ENCODE measurements at regions not wholly inside any gene's neighbourhood (a gene's known extent, or its start where the extent isn't known, plus 50 kb on each side); places are given as distances from the start of the nearest gene placed in this dataset.

DNA sequence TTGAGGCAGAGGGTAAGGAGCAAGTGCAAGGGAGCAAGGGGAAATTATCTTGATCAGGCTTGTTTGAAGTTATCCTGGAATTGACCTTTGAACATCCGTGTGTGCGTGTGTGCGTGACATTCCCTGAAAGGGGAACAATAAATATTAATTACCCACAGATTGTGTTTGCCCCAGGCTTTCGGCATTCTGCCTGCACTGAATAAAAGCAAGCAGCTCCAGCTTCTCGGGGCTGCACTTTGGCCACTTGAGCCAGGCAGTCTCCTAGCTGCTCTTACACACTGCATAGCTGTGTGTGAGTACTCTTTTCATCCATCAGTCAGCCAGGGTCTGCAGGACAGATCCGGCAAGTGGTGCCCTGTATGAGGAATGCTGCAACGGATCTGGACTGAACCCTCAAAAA lies 107.7 kb upstream of the BTN3A2 start:
- Histone ChIP-seq H2AFZ (ENCODE audit: low read depth, low read length) (no peak overlapping the region), H3K4me3 (ENCODE audit: low read length) (no peak overlapping the region), H3F3A (ENCODE audit: insufficient read depth, low read length, poor library complexity, severe bottlenecking) (no peaks in the 10 kb centered on the region), H3K9me3 (ENCODE audit: low read length) (no peaks in the 10 kb centered on the region), H3K9ac (ENCODE audit: low read length) (no peak overlapping the region), H3K4me2 (ENCODE audit: low read length) (no peak overlapping the region), H4K20me1 (ENCODE audit: insufficient read depth) (no peaks in the 10 kb centered on the region), H3K27ac (ENCODE audit: low read length) (no peak overlapping the region), H3K9me2 (ENCODE audit: insufficient read depth, low read length) (no peaks in the 10 kb centered on the region), H3K27me3 (ENCODE audit: insufficient read depth, low read depth, low read length) (no peaks in the 10 kb centered on the region), H3K79me2 (replicated peaks; ENCODE audit: insufficient read depth, low read length) (peaks cover 13% of the 10 kb centered on the region), H3K36me3 (ENCODE audit: insufficient read depth, low read length) (no peaks in the 10 kb centered on the region)
- TF ChIP-seq RAD21 (conservative IDR thresholded peaks at IDR 0.05) (no peak), POLR2AphosphoS5 (IDR thresholded peaks at IDR 0.05) (no peak)

DNA sequence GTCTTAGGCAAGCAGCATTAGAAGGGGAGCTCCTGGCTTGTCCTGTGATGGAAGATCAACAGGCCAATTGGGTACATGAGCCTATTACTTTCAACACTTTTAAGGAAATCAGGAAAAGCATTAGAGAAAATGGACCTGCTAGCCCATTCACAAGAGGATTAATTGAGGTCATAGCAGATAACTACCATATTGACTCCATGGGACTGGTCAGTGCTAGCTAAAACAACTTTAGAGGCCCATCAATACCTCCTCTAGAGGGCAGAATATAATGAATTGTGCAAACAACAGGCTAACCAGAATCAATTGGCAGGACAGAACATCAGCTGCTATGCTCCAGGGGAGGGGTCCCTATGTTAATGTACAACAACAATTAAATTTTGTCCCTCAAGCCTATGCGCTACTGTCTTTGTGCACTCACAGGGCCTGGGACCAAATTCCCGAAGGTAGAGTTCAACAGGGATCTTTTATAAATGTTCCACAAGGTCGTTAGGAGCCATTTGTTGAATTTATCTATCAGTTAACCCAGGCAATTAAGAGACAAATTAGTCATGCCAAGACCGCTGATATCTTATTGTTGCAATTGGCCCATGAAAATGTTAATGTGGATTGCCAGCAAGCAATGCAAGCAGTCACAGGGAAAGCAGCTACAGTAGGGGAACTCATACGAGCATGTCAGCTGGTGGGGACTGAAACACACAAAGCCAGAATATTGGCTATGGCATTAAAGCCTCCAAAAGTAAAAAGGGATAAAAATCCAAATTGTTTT lies 106.6 kb upstream of the BTN3A2 start:
- H3K4me3 ChIP-seq (ENCODE audit: low read length) = no peak overlapping the region
- H3K9me3 ChIP-seq (ENCODE audit: low read length) = no peaks in the 10 kb centered on the region
- TF ChIP-seq, protein P1, sequence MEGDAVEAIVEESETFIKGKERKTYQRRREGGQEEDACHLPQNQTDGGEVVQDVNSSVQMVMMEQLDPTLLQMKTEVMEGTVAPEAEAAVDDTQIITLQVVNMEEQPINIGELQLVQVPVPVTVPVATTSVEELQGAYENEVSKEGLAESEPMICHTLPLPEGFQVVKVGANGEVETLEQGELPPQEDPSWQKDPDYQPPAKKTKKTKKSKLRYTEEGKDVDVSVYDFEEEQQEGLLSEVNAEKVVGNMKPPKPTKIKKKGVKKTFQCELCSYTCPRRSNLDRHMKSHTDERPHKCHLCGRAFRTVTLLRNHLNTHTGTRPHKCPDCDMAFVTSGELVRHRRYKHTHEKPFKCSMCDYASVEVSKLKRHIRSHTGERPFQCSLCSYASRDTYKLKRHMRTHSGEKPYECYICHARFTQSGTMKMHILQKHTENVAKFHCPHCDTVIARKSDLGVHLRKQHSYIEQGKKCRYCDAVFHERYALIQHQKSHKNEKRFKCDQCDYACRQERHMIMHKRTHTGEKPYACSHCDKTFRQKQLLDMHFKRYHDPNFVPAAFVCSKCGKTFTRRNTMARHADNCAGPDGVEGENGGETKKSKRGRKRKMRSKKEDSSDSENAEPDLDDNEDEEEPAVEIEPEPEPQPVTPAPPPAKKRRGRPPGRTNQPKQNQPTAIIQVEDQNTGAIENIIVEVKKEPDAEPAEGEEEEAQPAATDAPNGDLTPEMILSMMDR (IDR thresholded peaks at IDR 0.05; ENCODE audit: poor library complexity, severe bottlenecking) = no peak
- TF ChIP-seq EP300 (conservative IDR thresholded peaks at IDR 0.05; ENCODE audit: poor library complexity, severe bottlenecking) (no peak), RAD21 (conservative IDR thresholded peaks at IDR 0.05) (no peak), POLR2AphosphoS5 (IDR thresholded peaks at IDR 0.05) (no peak), SMC3 (conservative IDR thresholded peaks at IDR 0.05; ENCODE audit: poor library complexity) (no peak), MXI1 (conservative IDR thresholded peaks at IDR 0.05; ENCODE audit: poor library complexity, severe bottlenecking) (no peak), TAF1 (IDR thresholded peaks at IDR 0.05; ENCODE audit: low read depth) (no peak), EZH2 (IDR thresholded peaks at IDR 0.05; ENCODE audit: borderline replicate concordance, insufficient read depth, low read length, poor library complexity, severe bottlenecking) (no peak)
- TF ChIP-seq, protein P2, sequence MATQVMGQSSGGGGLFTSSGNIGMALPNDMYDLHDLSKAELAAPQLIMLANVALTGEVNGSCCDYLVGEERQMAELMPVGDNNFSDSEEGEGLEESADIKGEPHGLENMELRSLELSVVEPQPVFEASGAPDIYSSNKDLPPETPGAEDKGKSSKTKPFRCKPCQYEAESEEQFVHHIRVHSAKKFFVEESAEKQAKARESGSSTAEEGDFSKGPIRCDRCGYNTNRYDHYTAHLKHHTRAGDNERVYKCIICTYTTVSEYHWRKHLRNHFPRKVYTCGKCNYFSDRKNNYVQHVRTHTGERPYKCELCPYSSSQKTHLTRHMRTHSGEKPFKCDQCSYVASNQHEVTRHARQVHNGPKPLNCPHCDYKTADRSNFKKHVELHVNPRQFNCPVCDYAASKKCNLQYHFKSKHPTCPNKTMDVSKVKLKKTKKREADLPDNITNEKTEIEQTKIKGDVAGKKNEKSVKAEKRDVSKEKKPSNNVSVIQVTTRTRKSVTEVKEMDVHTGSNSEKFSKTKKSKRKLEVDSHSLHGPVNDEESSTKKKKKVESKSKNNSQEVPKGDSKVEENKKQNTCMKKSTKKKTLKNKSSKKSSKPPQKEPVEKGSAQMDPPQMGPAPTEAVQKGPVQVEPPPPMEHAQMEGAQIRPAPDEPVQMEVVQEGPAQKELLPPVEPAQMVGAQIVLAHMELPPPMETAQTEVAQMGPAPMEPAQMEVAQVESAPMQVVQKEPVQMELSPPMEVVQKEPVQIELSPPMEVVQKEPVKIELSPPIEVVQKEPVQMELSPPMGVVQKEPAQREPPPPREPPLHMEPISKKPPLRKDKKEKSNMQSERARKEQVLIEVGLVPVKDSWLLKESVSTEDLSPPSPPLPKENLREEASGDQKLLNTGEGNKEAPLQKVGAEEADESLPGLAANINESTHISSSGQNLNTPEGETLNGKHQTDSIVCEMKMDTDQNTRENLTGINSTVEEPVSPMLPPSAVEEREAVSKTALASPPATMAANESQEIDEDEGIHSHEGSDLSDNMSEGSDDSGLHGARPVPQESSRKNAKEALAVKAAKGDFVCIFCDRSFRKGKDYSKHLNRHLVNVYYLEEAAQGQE (IDR thresholded peaks at IDR 0.05; ENCODE audit: borderline replicate concordance) = no peak
- no peaks in the 10 kb centered on the region for H3K36me3 ChIP-seq (ENCODE audit: insufficient read depth, low read length)
- H3K9ac ChIP-seq (ENCODE audit: low read length) = no peak overlapping the region
- no peaks in the 10 kb centered on the region for H3K27me3 ChIP-seq (ENCODE audit: insufficient read depth, low read depth, low read length)
- no peaks in the 10 kb centered on the region for H3K9me2 ChIP-seq (ENCODE audit: insufficient read depth, low read length)
- no peak overlapping the region for H2AFZ ChIP-seq (ENCODE audit: low read depth, low read length)
- no peak overlapping the region for H3K4me2 ChIP-seq (ENCODE audit: low read length)
- H4K20me1 ChIP-seq (ENCODE audit: insufficient read depth) = no peaks in the 10 kb centered on the region
- H3F3A ChIP-seq (ENCODE audit: insufficient read depth, low read length, poor library complexity, severe bottlenecking) = no peaks in the 10 kb centered on the region
- peaks cover 4% of the 10 kb centered on the region for H3K79me2 ChIP-seq (replicated peaks; ENCODE audit: insufficient read depth, low read length)
- H3K27ac ChIP-seq (ENCODE audit: low read length) = no peak overlapping the region
